ENCODE measurements at regions not wholly inside any gene's neighbourhood (a gene's known extent, or its start where the extent isn't known, plus 50 kb on each side); places are given as distances from the start of the nearest gene placed in this dataset.

GRCh38 chrX:64580605-64581004 is 185.4 kb upstream of the MTMR8 start:
- no peak for TF ChIP-seq TEAD4 (IDR thresholded peaks at IDR 0.05)

GRCh38 chrX:64580035-64580434 is 184.8 kb upstream of the MTMR8 start:
- no peak for TF ChIP-seq YY1 (IDR thresholded peaks at IDR 0.05; ENCODE audit: low read depth)
- TF ChIP-seq REST (IDR thresholded peaks at IDR 0.05; ENCODE audit: low read depth): no peak
- no peak for TF ChIP-seq EP300 (IDR thresholded peaks at IDR 0.05; ENCODE audit: borderline replicate concordance)
- no peak for TF ChIP-seq TCF12 (IDR thresholded peaks at IDR 0.05; ENCODE audit: low read depth)
- TF ChIP-seq TAF1 (IDR thresholded peaks at IDR 0.05; ENCODE audit: low read depth): no peak
- TF ChIP-seq FOXM1 (IDR thresholded peaks at IDR 0.05; ENCODE audit: borderline replicate concordance, low read depth): no peak

GRCh38 chrX:64571011-64571410 is 175.8 kb upstream of the MTMR8 start:
- TF ChIP-seq ZBTB7A (IDR thresholded peaks at IDR 0.05; ENCODE audit: low read depth) (no peak), FOXM1 (IDR thresholded peaks at IDR 0.05; ENCODE audit: borderline replicate concordance, low read depth) (no peak), CREB1 (IDR thresholded peaks at IDR 0.05; ENCODE audit: low read depth) (no peak), NFIC (IDR thresholded peaks at IDR 0.05) (no peak), USF1 (IDR thresholded peaks at IDR 0.05) (no peak), TAF1 (IDR thresholded peaks at IDR 0.05; ENCODE audit: low read depth) (no peak), REST (IDR thresholded peaks at IDR 0.05; ENCODE audit: low read depth) (no peak), CEBPB (IDR thresholded peaks at IDR 0.05) (no peak), TEAD4 (IDR thresholded peaks at IDR 0.05) (no peak), EGR1 (IDR thresholded peaks at IDR 0.05) (no peak), TCF12 (IDR thresholded peaks at IDR 0.05; ENCODE audit: low read depth) (no peak), YY1 (IDR thresholded peaks at IDR 0.05; ENCODE audit: low read depth) (no peak), EP300 (IDR thresholded peaks at IDR 0.05; ENCODE audit: borderline replicate concordance) (no peak), RAD21 (IDR thresholded peaks at IDR 0.05; ENCODE audit: low read depth) (no peak)
- TF ChIP-seq, protein P1, sequence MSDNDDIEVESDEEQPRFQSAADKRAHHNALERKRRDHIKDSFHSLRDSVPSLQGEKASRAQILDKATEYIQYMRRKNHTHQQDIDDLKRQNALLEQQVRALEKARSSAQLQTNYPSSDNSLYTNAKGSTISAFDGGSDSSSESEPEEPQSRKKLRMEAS (IDR thresholded peaks at IDR 0.05): no peak

GRCh38 chrX:64570204-64570603 is 175.0 kb upstream of the MTMR8 start:
- peak; percentile 11; the same call in 1 of the 2 replicates for TF ChIP-seq RAD21 (IDR thresholded peaks at IDR 0.05; ENCODE audit: low read depth)
- TF ChIP-seq TAF1 (IDR thresholded peaks at IDR 0.05; ENCODE audit: low read depth): no peak

GRCh38 chrX:64536736-64537135 is 141.5 kb upstream of the MTMR8 start:
- TF ChIP-seq YY1 (IDR thresholded peaks at IDR 0.05; ENCODE audit: low read depth): no peak
- TF ChIP-seq EGR1 (IDR thresholded peaks at IDR 0.05): no peak
- no peak for TF ChIP-seq NFIC (IDR thresholded peaks at IDR 0.05)
- no peak for TF ChIP-seq USF1 (IDR thresholded peaks at IDR 0.05)
- no peak for TF ChIP-seq FOXM1 (IDR thresholded peaks at IDR 0.05; ENCODE audit: borderline replicate concordance, low read depth)
- TF ChIP-seq EP300 (IDR thresholded peaks at IDR 0.05; ENCODE audit: borderline replicate concordance): no peak
- no peak for TF ChIP-seq CEBPB (IDR thresholded peaks at IDR 0.05)
- no peak for TF ChIP-seq TEAD4 (IDR thresholded peaks at IDR 0.05)
- no peak for TF ChIP-seq REST (IDR thresholded peaks at IDR 0.05; ENCODE audit: low read depth)
- TF ChIP-seq, protein P1 (IDR thresholded peaks at IDR 0.05): no peak

Data from Ishikawa (cell line).